Mesenteric fat pad (tissue), 1 donor: ENCODE measurements at regions not wholly inside any gene's neighbourhood (a gene's known extent, or its start where the extent isn't known, plus 50 kb on each side); places are given as distances from the start of the nearest gene placed in this dataset.

Source experiments
- DNase-seq: peaks from one replicate; pipeline ENCODE4 v3.0.0-alpha.2; 2020; ENCODE audit warnings: low spot score
- donor health status: DM: yes; HTN: yes; CAD: no.

- no peak for DNase-seq
Measured at GRCh38 chr2:217691516-217691915, 311.3 kb downstream of the TNS1 start.

GRCh38 chr2:217689053-217689452 lies 313.7 kb downstream of the TNS1 start:
- no peak for DNase-seq

GRCh38 chr2:217688494-217688893 lies 314.3 kb downstream of the TNS1 start:
- DNase-seq = no peak

GRCh38 chr2:217687771-217688170 lies 315.0 kb downstream of the TNS1 start:
- DNase-seq = no peak

GRCh38 chr2:217685255-217685605 lies 317.6 kb downstream of the TNS1 start:
- DNase-seq = no peak

GRCh38 chr2:217684431-217685254 lies 318.2 kb downstream of the TNS1 start:
- no peak for DNase-seq

- DNase-seq = no peak
Measured at GRCh38 chr2:217683106-217683870, 319.5 kb downstream of the TNS1 start.

- no peak for DNase-seq
Measured at GRCh38 chr2:217681791-217682190, 321.0 kb downstream of the TNS1 start.

- DNase-seq = no peak
Measured at GRCh38 chr2:217680381-217680780, 322.4 kb downstream of the TNS1 start.

GRCh38 chr2:217673627-217674026 lies 329.2 kb downstream of the TNS1 start:
- no peak for DNase-seq

GRCh38 chr2:217672472-217672871 lies 330.3 kb downstream of the TNS1 start:
- no peak for DNase-seq

- no peak for DNase-seq
Measured at GRCh38 chr2:217671871-217672270, 330.9 kb downstream of the TNS1 start.

- DNase-seq = no peak
Measured at GRCh38 chr2:217671075-217671474, 331.7 kb downstream of the TNS1 start.

- no peak for DNase-seq
Measured at GRCh38 chr2:217669831-217670230, 333.0 kb downstream of the TNS1 start.

- no peak for DNase-seq
Measured at GRCh38 chr2:217667512-217667911, 335.3 kb downstream of the TNS1 start.

GRCh38 chr2:217667035-217667434 lies 335.8 kb downstream of the TNS1 start:
- DNase-seq = no peak

GRCh38 chr2:217666338-217666737 lies 336.5 kb downstream of the TNS1 start:
- no peak for DNase-seq

- DNase-seq = no peak
Measured at GRCh38 chr2:217664761-217665160, 338.0 kb downstream of the TNS1 start.

GRCh38 chr2:217662984-217663602 lies 339.7 kb downstream of the TNS1 start:
- no peak for DNase-seq

- no peak for DNase-seq
Measured at GRCh38 chr2:217661378-217661777, 341.4 kb downstream of the TNS1 start.

GRCh38 chr2:217660423-217660822 lies 342.4 kb downstream of the TNS1 start:
- DNase-seq = no peak

GRCh38 chr2:217658806-217659205 lies 344.0 kb downstream of the TNS1 start:
- no peak for DNase-seq
